GM12878 (cell line): ENCODE measurements at regions not wholly inside any gene's neighbourhood (a gene's known extent, or its start where the extent isn't known, plus 50 kb on each side); places are given as distances from the start of the nearest gene placed in this dataset.

Experiments used
- ATAC-seq: fragments of 200-7000 bp; cut with Tn5 transposase; 3 replicates; pipeline ENCODE4 v1.9.1; 2020; ENCODE audit warnings: mild to moderate bottlenecking, moderate library complexity
- BruUV-seq: library from RNA; stranded (reverse); fragments of 400-500 nt; replicated peaks from 2 replicates; lab custom pipeline; 2021; lab: Mats Ljungman, UMichigan
- CTCF ChIA-PET: fragments of 300-600 bp; sonication (Branson Sonifier 250); formaldehyde crosslinking; extraction: SDS; loops from one replicate; lab custom pipeline; 2021; ENCODE audit warnings: inconsistent platforms; lab: Yijun Ruan, JAX
- POLR2A ChIA-PET: fragments of 350-600 bp; formaldehyde crosslinking; extraction: SDS; loops from one replicate; lab custom pipeline; 2021; ENCODE audit warnings: inconsistent platforms; lab: Charles Lee
- RAD21 ChIA-PET: fragments of 300-600 bp; sonication (Branson Sonifier 250); formaldehyde crosslinking; loops from one replicate; lab custom pipeline; 2023; ENCODE audit warnings: antibody characterized with exemption; ENCODE audit not compliant: unreplicated experiment; lab: Charles Lee
- SMC1A ChIA-PET: fragments of 300-600 bp; sonication (Branson Sonifier 250); formaldehyde crosslinking; loops from one replicate; lab custom pipeline; 2023; ENCODE audit not compliant: unreplicated experiment, uncharacterized antibody; lab: Charles Lee
- DNase-seq: peaks from one replicate; pipeline ENCODE4 v3.0.0-alpha.2; 2011; ENCODE audit warnings: low read depth, low spot score
- FAIRE-seq: peaks from 3 replicates; lab custom pipeline; 2011; peaks lifted over from hg19 to GRCh38; lab: Jason Lieb, UNC
- H2AFZ ChIP-seq: 2 replicates; pipeline ENCODE4 v1.6.0; 2011; ENCODE audit warnings: low read depth, low read length, control low read depth; ENCODE audit not compliant: control insufficient read depth
- H3K27ac ChIP-seq: 2 replicates; pipeline ENCODE4 v1.5.1; 2011; ENCODE audit warnings: control low read depth; ENCODE audit not compliant: control insufficient read depth, insufficient read depth
- H3K27me3 ChIP-seq, 2 experiments: replicated peaks in 1 of 2; 2 replicates each; pipeline versions ENCODE4 v1.6.0 to v1.6.1; 2011; ENCODE audit warnings: low read length in 1 of 2; ENCODE audit not compliant: control insufficient read depth in 2 of 2, insufficient read depth in 2 of 2
- H3K36me3 ChIP-seq, 2 experiments: 2 replicates each; pipeline ENCODE4 v1.5.1; 2011; ENCODE audit warnings: low read length in 1 of 2; ENCODE audit not compliant: control insufficient read depth in 2 of 2, insufficient read depth in 2 of 2
- H3K4me1 ChIP-seq: 2 replicates; pipeline ENCODE4 v1.6.1; 2011; ENCODE audit warnings: mild to moderate bottlenecking, low read length, moderate library complexity, mixed read lengths; ENCODE audit not compliant: control insufficient read depth, insufficient read depth
- H3K4me2 ChIP-seq: 2 replicates; pipeline ENCODE4 v1.6.0; 2011; ENCODE audit warnings: control low read depth; ENCODE audit not compliant: control insufficient read depth, insufficient read depth
- H3K4me3 ChIP-seq: fragments of 200-600 bp; sonication (generic); 2 replicates; pipeline ENCODE4 v1.5.1; 2016
- H3K79me2 ChIP-seq: 2 replicates; pipeline ENCODE4 v1.6.0; 2011; ENCODE audit warnings: low read length; ENCODE audit not compliant: control insufficient read depth, insufficient read depth
- H3K9ac ChIP-seq: 2 replicates; pipeline ENCODE4 v1.8.0; 2011; ENCODE audit warnings: low read length, control low read depth, mixed read lengths; ENCODE audit not compliant: control insufficient read depth, insufficient read depth
- H3K9me3 ChIP-seq: replicated peaks from 3 replicates; pipeline ENCODE4 v1.5.1; 2011; ENCODE audit warnings: mild to moderate bottlenecking, low read length; ENCODE audit not compliant: control insufficient read depth, insufficient read depth
- H4K20me1 ChIP-seq: 2 replicates; pipeline ENCODE4 v1.6.0; 2011; ENCODE audit not compliant: control insufficient read depth, insufficient read depth
- ETV6 ChIP-seq, 2 experiments: fragments of 450-650 bp in 1 of 2; IDR thresholded peaks in 1 of 2; conservative IDR thresholded peaks in 1 of 2; 2 replicates each; pipeline ENCODE4 v1.6.1; 2014; ENCODE audit warnings: antibody characterized with exemption in 1 of 2, borderline replicate concordance in 1 of 2, low read depth in 1 of 2, mild to moderate bottlenecking in 1 of 2, moderate library complexity in 1 of 2
- HDAC2 ChIP-seq: fragments of 200-600 bp; sonication (generic); IDR thresholded peaks from 2 replicates; pipeline ENCODE4 v1.6.1; 2017
- IRF5 ChIP-seq: fragments of 450-650 bp; IDR thresholded peaks from 2 replicates; pipeline ENCODE4 v1.6.1; 2017; ENCODE audit warnings: borderline replicate concordance
- MEF2B ChIP-seq: fragments of 450-650 bp; IDR thresholded peaks from 2 replicates; pipeline ENCODE4 v1.6.1; 2018; ENCODE audit warnings: mild to moderate bottlenecking, moderate library complexity; ENCODE audit not compliant: partially characterized antibody, poor library complexity, severe bottlenecking
- NFXL1 ChIP-seq: fragments of 450-650 bp; IDR thresholded peaks from 2 replicates; pipeline ENCODE4 v1.6.1; 2017; ENCODE audit warnings: antibody characterized with exemption, mild to moderate bottlenecking, borderline replicate concordance
- RCOR1 ChIP-seq: conservative IDR thresholded peaks from 2 replicates; pipeline ENCODE4 v1.6.1; 2012; ENCODE audit warnings: low read depth, low read length, improper control_type of control experiment
- RELB ChIP-seq: fragments of 450-650 bp; IDR thresholded peaks from 2 replicates; pipeline ENCODE4 v1.6.1; 2017; ENCODE audit warnings: low read depth, mild to moderate bottlenecking, moderate library complexity
- SMAD1 ChIP-seq: fragments of 450-650 bp; IDR thresholded peaks from 2 replicates; pipeline ENCODE4 v1.6.1; 2018; ENCODE audit warnings: mild to moderate bottlenecking, low read depth; ENCODE audit not compliant: partially characterized antibody
- SMARCA5 ChIP-seq: fragments of 450-650 bp; IDR thresholded peaks from 2 replicates; pipeline ENCODE4 v1.6.1; 2017; ENCODE audit warnings: mild to moderate bottlenecking
- STAT1 ChIP-seq: fragments of 450-650 bp; conservative IDR thresholded peaks from 2 replicates; pipeline ENCODE4 v1.6.1; 2014; ENCODE audit warnings: antibody characterized with exemption, mild to moderate bottlenecking
- ZNF207 ChIP-seq: fragments of 450-650 bp; IDR thresholded peaks from 2 replicates; pipeline ENCODE4 v1.6.1; 2014; ENCODE audit warnings: antibody characterized with exemption, mild to moderate bottlenecking, borderline replicate concordance
- ZNF384 ChIP-seq: IDR thresholded peaks from 2 replicates; pipeline ENCODE4 v1.6.1; 2012; ENCODE audit warnings: low read depth, mild to moderate bottlenecking, low read length, improper control_type of control experiment, borderline replicate concordance
- WGBS: methylation state at CpG from one replicate; pipeline ENCODE4 v1.1.6; 2016; ENCODE audit warnings: low lambda C conversion rate; ENCODE audit not compliant: insufficient replicate concordance, insufficient coverage; ENCODE audit errors: missing lambda C conversion rate; 5-methylcytosine and 5-hydroxymethylcytosine counted together
- in situ Hi-C: fragments of 300-500 bp; cut with MboI; formaldehyde crosslinking; loops from 9 replicates; pipeline ENCODE4 v1.14.3; 2018; ENCODE audit warnings: mixed read lengths
- intact Hi-C: fragments of 100-400 bp; cut with micrococcal nuclease; formaldehyde crosslinking; loops from one replicate; pipeline ENCODE4 v1.14.2; 2022; ENCODE audit not compliant: unreplicated experiment
- TF ChIP-seq, protein P1 (sequence below): fragments of 450-650 bp; IDR thresholded peaks from 2 replicates; pipeline ENCODE4 v1.6.1; 2017; ENCODE audit warnings: antibody characterized with exemption, mild to moderate bottlenecking, moderate library complexity
- TF ChIP-seq, protein P2 (sequence below): fragments of 450-650 bp; IDR thresholded peaks from 2 replicates; pipeline ENCODE4 v1.6.1; 2014; ENCODE audit warnings: mild to moderate bottlenecking

GRCh38 chr1:68571454-68572235 lies 74.8 kb upstream of the DEPDC1 start (continued):
- TF ChIP-seq RELB (no peak), NFXL1 (no peak), IRF5 (no peak)

GRCh38 chr1:68585351-68585750 lies 88.5 kb upstream of the DEPDC1 start:
- Histone ChIP-seq H3K27ac (no peak overlapping the region), H3K4me1 (no peaks in the 10 kb centered on the region), H4K20me1 (no peaks in the 10 kb centered on the region), H3K9me3 (no peaks in the 10 kb centered on the region), H3K4me3 (no peak overlapping the region), H3K79me2 (no peaks in the 10 kb centered on the region), H3K36me3 (no peaks in the 10 kb centered on the region), H2AFZ (no peak overlapping the region), H3K9ac (no peak overlapping the region), H3K4me2 (no peak overlapping the region), H3K27me3 (no peaks in the 10 kb centered on the region)
- FAIRE-seq (no peak), DNase-seq (no peak), ATAC-seq (no peak)
- ChIA-PET POLR2A (no interaction called here), RAD21 (no interaction called here), SMC1A (interaction anchor here (1.9 kb wide), 1 partner anchor 11 kb away, joined by 5 read pairs; no protein-coding TSS in a partner anchor), CTCF (no interaction called here)
- no TSS peak for BruUV-seq
- no peak for TF ChIP-seq HDAC2
- TF ChIP-seq SMAD1, result no peak
- no peak for TF ChIP-seq ZNF384
- no peak for TF ChIP-seq ETV6 (conservative IDR thresholded peaks at IDR 0.05 in 1 of 2, IDR thresholded peaks at IDR 0.05 in 1 of 2; ENCODE audit: borderline replicate concordance in 1 of 2, low read depth in 1 of 2)
- no peak for TF ChIP-seq ZNF207
- TF ChIP-seq, protein P1, sequence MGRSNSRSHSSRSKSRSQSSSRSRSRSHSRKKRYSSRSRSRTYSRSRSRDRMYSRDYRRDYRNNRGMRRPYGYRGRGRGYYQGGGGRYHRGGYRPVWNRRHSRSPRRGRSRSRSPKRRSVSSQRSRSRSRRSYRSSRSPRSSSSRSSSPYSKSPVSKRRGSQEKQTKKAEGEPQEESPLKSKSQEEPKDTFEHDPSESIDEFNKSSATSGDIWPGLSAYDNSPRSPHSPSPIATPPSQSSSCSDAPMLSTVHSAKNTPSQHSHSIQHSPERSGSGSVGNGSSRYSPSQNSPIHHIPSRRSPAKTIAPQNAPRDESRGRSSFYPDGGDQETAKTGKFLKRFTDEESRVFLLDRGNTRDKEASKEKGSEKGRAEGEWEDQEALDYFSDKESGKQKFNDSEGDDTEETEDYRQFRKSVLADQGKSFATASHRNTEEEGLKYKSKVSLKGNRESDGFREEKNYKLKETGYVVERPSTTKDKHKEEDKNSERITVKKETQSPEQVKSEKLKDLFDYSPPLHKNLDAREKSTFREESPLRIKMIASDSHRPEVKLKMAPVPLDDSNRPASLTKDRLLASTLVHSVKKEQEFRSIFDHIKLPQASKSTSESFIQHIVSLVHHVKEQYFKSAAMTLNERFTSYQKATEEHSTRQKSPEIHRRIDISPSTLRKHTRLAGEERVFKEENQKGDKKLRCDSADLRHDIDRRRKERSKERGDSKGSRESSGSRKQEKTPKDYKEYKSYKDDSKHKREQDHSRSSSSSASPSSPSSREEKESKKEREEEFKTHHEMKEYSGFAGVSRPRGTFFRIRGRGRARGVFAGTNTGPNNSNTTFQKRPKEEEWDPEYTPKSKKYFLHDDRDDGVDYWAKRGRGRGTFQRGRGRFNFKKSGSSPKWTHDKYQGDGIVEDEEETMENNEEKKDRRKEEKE, result no peak
- TF ChIP-seq, protein P2, sequence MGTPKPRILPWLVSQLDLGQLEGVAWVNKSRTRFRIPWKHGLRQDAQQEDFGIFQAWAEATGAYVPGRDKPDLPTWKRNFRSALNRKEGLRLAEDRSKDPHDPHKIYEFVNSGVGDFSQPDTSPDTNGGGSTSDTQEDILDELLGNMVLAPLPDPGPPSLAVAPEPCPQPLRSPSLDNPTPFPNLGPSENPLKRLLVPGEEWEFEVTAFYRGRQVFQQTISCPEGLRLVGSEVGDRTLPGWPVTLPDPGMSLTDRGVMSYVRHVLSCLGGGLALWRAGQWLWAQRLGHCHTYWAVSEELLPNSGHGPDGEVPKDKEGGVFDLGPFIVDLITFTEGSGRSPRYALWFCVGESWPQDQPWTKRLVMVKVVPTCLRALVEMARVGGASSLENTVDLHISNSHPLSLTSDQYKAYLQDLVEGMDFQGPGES, result no peak
- no peak for TF ChIP-seq RCOR1
- TF ChIP-seq MEF2B, result no peak
- TF ChIP-seq SMARCA5, result no peak
- TF ChIP-seq STAT1, result no peak
- WGBS, result 0% methylated on average over 2 of the region's 2 CpGs
- in situ Hi-C loops, result no loop called here
- intact Hi-C loops, result no loop called here
